ENCODE measurements at regions not wholly inside any gene's neighbourhood (a gene's known extent, or its start where the extent isn't known, plus 50 kb on each side); places are given as distances from the start of the nearest gene placed in this dataset.

- no peak overlapping the region for H3K4me3 ChIP-seq (replicated peaks in 1 of 2; ENCODE audit: low read depth in 1 of 2, low read length in 2 of 2)
- H3K9me3 ChIP-seq (ENCODE audit: control insufficient read depth in 1 of 2, insufficient read depth in 1 of 2, low read depth in 1 of 2, low read length in 2 of 2), result no peaks in the 10 kb centered on the region
- H3K27ac ChIP-seq (ENCODE audit: low read depth, low read length), result no peak overlapping the region
- H3K27me3 ChIP-seq (ENCODE audit: insufficient read depth, low read length), result no peaks in the 10 kb centered on the region
- no peaks in the 10 kb centered on the region for H3K36me3 ChIP-seq (ENCODE audit: control insufficient read depth in 1 of 2, insufficient read depth in 2 of 2, low read length in 2 of 2)
- ATAC-seq (no peak), DNase-seq (ENCODE audit: low read depth, low spot score) (no peak)
- intact Hi-C loops (cut with micrococcal nuclease), result no loop called here
- H4K20me1 ChIP-seq (ENCODE audit: insufficient read depth), result no peaks in the 10 kb centered on the region
- H3K9ac ChIP-seq (ENCODE audit: low read length), result no peak overlapping the region
- 0 out of 4 replicates have a peak, but pooled peaks cover 0 to 3% of the 10 kb centered on the region in 2 experiments for H3K4me1 ChIP-seq (ENCODE audit: control insufficient read depth in 1 of 2, insufficient read depth in 2 of 2, low read length in 2 of 2)
- BruUV-seq (replicated peaks), result no TSS peak
- TF ChIP-seq ELF1 (IDR thresholded peaks at IDR 0.05; ENCODE audit: borderline replicate concordance, low read depth) (no peak), CTCF (IDR thresholded peaks at IDR 0.05 in 2 of 3, conservative IDR thresholded peaks at IDR 0.05 in 1 of 3; ENCODE audit: borderline replicate concordance in 1 of 3, insufficient read depth in 1 of 3, low read depth in 2 of 3, low read length in 2 of 3) (no peak), CEBPB (IDR thresholded peaks at IDR 0.05; ENCODE audit: low read depth) (no peak), POLR2A (IDR thresholded peaks at IDR 0.05; ENCODE audit: borderline replicate concordance, extremely low read depth, insufficient read depth, insufficient read length) (no peak), SP1 (IDR thresholded peaks at IDR 0.05; ENCODE audit: low read depth) (no peak), TCF7L2 (IDR thresholded peaks at IDR 0.05; ENCODE audit: borderline replicate concordance, extremely low read depth, insufficient read depth, insufficient read length) (no peak), POLR2AphosphoS5 (IDR thresholded peaks at IDR 0.05; ENCODE audit: low read depth, low read length) (no peak), SRF (IDR thresholded peaks at IDR 0.05; ENCODE audit: low read depth) (no peak), EZH2phosphoT487 (IDR thresholded peaks at IDR 0.05; ENCODE audit: borderline replicate concordance) (no peak), ATF3 (IDR thresholded peaks at IDR 0.05) (no peak), ZBTB33 (IDR thresholded peaks at IDR 0.05; ENCODE audit: extremely low read depth, insufficient replicate concordance, low read length) (no peak), ZNF274 (IDR thresholded peaks at IDR 0.05; ENCODE audit: low read depth, low read length) (no peak), FOSL1 (IDR thresholded peaks at IDR 0.05; ENCODE audit: low read depth) (no peak), RAD21 (IDR thresholded peaks at IDR 0.05; ENCODE audit: low read depth) (no peak), JUND (IDR thresholded peaks at IDR 0.05) (no peak), REST (IDR thresholded peaks at IDR 0.05; ENCODE audit: low read depth) (no peak)
- ChIA-PET CTCF (no interaction called here), RAD21 (ENCODE audit: low non-redundant PET in 1 of 2, low total read pairs in 2 of 2, uncharacterized antibody in 2 of 2, unreplicated experiment in 2 of 2) (interaction anchor here in 1 of 2 experiments (0.6 kb wide), 1 partner anchor 760 kb away, joined by 3 read pairs; no protein-coding TSS in a partner anchor), POLR2A (no interaction called here)
- no peaks in the 10 kb centered on the region for H3K79me2 ChIP-seq (ENCODE audit: insufficient read depth, low read length)
- no peak overlapping the region for H3K4me2 ChIP-seq (ENCODE audit: low read length)
- H3K9me2 ChIP-seq (ENCODE audit: insufficient read depth), result no peaks in the 10 kb centered on the region
- no peak overlapping the region for H2AFZ ChIP-seq (ENCODE audit: low read depth, low read length, poor library complexity, severe bottlenecking)
Observed at GRCh38 chr15:70322051-70322668, 224.4 kb upstream of the TLE3 start.
